GM19468 (cell line): ENCODE measurements at regions not wholly inside any gene's neighbourhood (a gene's known extent, or its start where the extent isn't known, plus 50 kb on each side); places are given as distances from the start of the nearest gene placed in this dataset.

Source experiments
- ATAC-seq: cut with Tn5 transposase; IDR thresholded peaks from one replicate; pipeline ENCODE4 v1.9.1; 2021; ENCODE audit warnings: mild to moderate bottlenecking, moderate library complexity, moderate number of reproducible peaks; ENCODE audit not compliant: unreplicated experiment; ENCODE audit errors: extremely low read depth

DNA sequence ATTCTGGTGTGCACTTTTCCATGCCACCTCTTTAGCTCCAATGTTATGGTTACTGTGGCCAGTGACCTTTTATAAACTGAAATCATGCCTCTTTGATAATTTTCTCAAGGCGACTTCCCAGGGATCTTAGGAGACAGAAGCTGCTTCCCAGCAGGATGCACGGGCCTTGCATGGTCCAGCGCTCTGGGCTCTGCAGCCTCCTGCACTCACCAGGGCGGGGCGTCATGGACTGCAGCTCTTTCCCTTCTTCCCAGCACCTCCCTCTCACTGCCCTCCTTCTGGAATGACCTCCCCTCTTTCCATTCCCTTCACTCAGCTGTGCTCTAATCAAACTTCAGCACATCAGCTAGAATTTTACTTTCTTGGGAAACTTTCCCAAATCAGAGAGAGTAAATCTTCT, 318.3 kb downstream of the IRS2 start:
- no peak for ATAC-seq

GRCh38 chr13:109465148-109465547, 321.2 kb downstream of the IRS2 start:
- no peak for ATAC-seq

GRCh38 chr13:109454167-109454917, 332.0 kb downstream of the IRS2 start:
- ATAC-seq, result no peak

DNA sequence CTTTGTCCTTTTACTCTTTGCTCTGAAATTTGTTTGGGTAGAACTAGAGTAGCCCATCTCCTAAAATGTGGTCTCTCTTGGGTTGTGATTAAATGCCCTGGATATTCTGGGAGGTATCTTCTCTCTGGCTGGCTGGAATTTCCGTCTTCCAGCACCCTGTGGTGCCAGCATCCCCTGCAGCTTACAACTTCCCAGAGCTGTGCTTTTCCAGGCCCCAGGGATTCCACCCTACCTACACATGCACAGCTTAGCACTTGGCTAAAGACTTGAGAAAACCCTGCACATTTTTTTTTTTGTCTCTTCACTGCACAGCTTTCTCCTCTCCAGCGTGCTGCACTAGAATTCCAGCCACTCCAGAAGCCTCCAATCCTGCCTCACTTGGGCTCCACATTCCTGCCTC, 334.7 kb downstream of the IRS2 start:
- no peak for ATAC-seq

GRCh38 chr13:109448629-109449028, 337.8 kb downstream of the IRS2 start:
- ATAC-seq, result no peak

- ATAC-seq, result no peak
These were observed 338.7 kb downstream of the IRS2 start for GRCh38 chr13:109447667-109448066.

GRCh38 chr13:109440320-109440719, 346.1 kb downstream of the IRS2 start:
- ATAC-seq, result no peak

- ATAC-seq, result no peak
These were observed 346.6 kb downstream of the IRS2 start for GRCh38 chr13:109439813-109440212.

DNA sequence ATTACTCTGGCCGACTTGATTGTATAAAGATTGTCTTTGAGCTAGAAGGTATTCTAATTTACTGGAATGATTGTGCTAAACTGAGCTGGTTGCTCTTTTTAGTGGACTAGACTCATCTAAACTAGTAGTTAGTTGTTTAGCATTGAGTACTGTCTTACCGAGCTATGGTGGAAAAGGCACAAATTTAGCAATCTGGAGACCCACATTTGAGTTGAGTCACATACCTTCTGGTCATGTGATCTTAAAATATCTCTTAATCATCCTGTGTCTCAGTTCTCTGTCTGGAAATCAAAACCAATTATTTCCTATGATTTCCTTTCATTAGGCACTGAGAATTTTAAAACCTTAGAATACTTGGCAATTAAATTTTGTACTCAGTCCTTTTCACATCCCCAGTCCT, 349.5 kb downstream of the IRS2 start:
- ATAC-seq, result no peak

- ATAC-seq, result no peak
These were observed 350.2 kb downstream of the IRS2 start for GRCh38 chr13:109436055-109436622.

DNA sequence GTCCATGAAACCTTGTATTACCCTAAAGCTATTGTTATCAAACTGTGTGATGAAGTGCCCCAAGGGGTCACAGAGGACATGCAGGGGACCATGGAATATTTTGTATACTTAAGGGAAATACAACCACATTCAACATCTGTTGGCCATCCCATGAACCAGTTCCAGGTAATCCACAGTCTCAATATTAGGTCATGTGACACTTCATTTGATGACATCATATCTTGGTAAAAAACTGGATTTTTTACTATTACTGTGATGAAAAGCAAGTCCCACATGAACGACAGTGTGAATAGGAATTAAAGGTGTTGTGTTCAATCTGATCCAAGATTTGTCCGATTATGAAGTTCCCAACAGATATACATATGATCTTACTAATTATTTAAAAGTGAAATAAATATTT, 355.2 kb downstream of the IRS2 start:
- ATAC-seq, result no peak

DNA sequence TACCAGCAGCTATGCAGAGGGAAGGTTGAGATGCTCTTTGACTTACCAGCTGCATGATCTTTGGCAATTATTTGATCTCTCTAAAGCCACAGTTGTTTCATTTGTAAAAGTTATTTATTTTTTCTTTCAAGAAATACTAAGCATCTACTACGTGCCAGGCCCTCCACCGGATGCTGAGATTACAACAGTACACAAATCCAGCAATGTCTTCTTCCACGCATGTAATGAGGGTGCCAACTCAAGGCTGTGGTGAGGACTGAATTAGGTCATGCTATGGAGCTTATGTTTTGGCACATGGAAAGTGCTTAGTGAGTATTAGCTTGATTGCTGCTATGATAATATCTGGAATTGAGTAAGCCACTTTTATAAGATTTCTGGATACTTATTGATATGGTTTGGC, 358.2 kb downstream of the IRS2 start:
- ATAC-seq, result no peak

GRCh38 chr13:109427695-109428094, 358.7 kb downstream of the IRS2 start:
- no peak for ATAC-seq

DNA sequence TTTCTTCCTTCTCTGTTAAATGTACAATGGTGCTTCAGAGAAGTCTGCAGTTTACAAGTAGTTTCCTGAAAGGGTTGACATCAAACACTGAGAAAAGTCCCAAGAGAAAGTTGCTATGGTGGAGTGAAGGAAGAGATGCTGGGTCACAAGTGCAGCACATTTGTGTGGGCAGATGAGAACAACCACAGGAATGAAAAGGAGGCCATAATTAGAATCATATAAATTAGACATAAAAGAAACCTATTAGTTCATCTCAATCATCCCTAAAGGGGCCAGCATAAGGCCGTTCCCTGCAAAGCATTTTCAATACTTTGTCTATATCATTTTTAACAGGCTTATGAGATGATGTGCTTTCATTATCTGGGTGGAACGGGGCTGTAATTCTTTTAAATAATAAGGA, 359.2 kb downstream of the IRS2 start:
- ATAC-seq, result no peak

GRCh38 chr13:109426690-109426990, 359.7 kb downstream of the IRS2 start:
- no peak for ATAC-seq

- no peak for ATAC-seq
These were observed 360.3 kb downstream of the IRS2 start for GRCh38 chr13:109425821-109426689.

DNA sequence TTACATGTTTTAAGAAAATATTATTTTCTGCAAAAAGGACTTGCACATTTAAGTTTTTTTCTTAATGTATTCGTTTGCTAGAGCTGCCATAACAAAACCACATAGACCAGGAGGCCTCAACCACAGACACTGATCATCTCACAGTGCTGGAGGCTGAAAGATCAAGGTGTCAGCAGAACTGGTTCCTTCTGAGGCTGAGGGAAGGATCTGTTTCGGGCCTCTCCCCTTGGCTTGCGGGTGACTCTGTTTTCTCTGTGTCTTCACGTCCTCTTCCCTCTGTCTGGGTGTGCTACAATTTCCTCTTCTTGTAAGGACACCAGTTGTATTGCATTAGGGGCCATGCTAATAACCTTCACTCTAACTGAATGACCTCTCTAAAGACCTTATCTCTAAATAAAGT, 364.2 kb downstream of the IRS2 start:
- no peak for ATAC-seq

GRCh38 chr13:109419896-109420295, 366.5 kb downstream of the IRS2 start:
- no peak for ATAC-seq

GRCh38 chr13:109418111-109418510, 368.3 kb downstream of the IRS2 start:
- no peak for ATAC-seq

DNA sequence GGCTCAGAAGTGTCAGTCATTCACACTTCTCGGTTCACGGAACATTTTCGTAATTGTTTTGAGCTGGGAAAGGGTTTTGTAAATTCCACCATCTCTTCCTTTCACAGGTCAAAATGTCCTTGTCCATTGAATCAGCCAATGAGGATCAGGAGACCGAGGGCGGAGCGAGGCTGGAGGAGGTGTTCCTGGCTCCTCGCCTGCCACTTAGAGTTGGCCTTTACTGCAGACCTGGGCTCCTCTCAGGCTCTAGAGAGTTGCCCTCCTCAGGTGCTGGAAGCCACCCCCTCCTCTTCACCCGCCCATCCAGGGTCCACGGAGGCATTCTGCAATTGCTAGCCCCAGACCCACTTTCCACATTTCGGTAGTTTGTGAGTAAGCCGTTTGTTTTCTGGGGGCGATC, 370.4 kb downstream of the IRS2 start:
- no peak for ATAC-seq

DNA sequence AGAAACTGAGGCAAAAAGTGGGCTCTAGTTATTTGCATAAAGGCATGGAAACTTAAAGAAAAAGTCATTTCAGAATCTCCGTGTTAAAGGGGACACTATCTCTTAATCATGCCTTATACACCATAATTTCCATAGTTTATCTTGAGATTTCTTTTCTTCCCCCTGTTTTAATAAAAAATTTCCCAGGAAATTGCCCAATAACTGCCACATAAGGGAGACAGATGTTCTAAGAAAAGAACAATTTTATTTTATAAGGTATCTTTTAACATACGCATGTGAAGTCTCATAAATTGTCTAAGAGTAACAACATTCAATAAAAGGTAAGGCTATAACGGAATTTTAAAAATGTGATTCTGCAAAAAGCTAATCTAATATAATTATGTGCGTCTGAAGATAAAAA, 371.3 kb downstream of the IRS2 start:
- no peak for ATAC-seq
